ENCODE measurements at regions not wholly inside any gene's neighbourhood (a gene's known extent, or its start where the extent isn't known, plus 50 kb on each side); places are given as distances from the start of the nearest gene placed in this dataset.

GRCh38 chr10:104512800-104513199, 128.3 kb upstream of the SORCS3 start:
- TF ChIP-seq POLR2A (IDR thresholded peaks at IDR 0.05; ENCODE audit: low read length) = no peak
- TF ChIP-seq GATA1 (IDR thresholded peaks at IDR 0.05; ENCODE audit: low read depth, low read length) = no peak

Measured in erythroblast (primary cell).